Right lobe of liver (tissue), 4 donors: ENCODE measurements at regions not wholly inside any gene's neighbourhood (a gene's known extent, or its start where the extent isn't known, plus 50 kb on each side); places are given as distances from the start of the nearest gene placed in this dataset.

ENCODE experiments used
- POLR2A ChIP-seq: fragments of 450-650 bp; IDR thresholded peaks from one replicate; pipeline ENCODE4 v1.6.1; 2017; ENCODE audit warnings: antibody characterized with exemption, mild to moderate bottlenecking
- TF ChIP-seq, protein P1 (sequence below), 4 donors: fragments of 200-600 bp in 3 of 4; fragments of 450-650 bp in 1 of 4; IDR thresholded peaks; one replicate each; pipeline versions ENCODE4 v1.5.1 to v1.8.0; 2016 to 2022; ENCODE audit warnings: antibody characterized with exemption in 4 of 4, mild to moderate bottlenecking in 2 of 4
- donor health status: DM: no; HTN: no; CAD: no.
- donor health status: DM: no; HTN: no; CAD: no.
- donor health status: DM: no; HTN: yes; CAD: no.

DNA sequence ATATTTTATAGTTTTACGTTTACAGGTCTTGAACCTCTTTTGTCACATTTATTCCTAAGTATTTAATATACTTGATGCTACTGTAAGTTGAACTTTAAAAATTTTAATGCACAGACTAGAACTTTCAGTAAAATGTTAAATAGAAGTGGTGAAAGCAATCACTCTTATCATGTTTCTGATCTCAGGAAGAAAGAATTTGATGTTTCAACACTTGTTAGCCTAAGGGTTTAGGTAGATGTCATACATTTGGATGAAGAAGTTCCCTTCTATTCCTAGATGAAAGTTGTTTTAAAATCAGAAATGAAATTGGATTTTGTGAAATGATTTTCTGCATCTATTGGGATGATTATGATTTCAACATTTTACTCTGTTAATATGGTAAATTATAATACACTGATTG, 63.6 kb upstream of the TTLL7 start:
- TF ChIP-seq, protein P1, sequence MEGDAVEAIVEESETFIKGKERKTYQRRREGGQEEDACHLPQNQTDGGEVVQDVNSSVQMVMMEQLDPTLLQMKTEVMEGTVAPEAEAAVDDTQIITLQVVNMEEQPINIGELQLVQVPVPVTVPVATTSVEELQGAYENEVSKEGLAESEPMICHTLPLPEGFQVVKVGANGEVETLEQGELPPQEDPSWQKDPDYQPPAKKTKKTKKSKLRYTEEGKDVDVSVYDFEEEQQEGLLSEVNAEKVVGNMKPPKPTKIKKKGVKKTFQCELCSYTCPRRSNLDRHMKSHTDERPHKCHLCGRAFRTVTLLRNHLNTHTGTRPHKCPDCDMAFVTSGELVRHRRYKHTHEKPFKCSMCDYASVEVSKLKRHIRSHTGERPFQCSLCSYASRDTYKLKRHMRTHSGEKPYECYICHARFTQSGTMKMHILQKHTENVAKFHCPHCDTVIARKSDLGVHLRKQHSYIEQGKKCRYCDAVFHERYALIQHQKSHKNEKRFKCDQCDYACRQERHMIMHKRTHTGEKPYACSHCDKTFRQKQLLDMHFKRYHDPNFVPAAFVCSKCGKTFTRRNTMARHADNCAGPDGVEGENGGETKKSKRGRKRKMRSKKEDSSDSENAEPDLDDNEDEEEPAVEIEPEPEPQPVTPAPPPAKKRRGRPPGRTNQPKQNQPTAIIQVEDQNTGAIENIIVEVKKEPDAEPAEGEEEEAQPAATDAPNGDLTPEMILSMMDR (IDR thresholded peaks at IDR 0.05) = no peak
- no peak for TF ChIP-seq POLR2A
